Spleen (tissue), 11 donors: ENCODE measurements at regions not wholly inside any gene's neighbourhood (a gene's known extent, or its start where the extent isn't known, plus 50 kb on each side); places are given as distances from the start of the nearest gene placed in this dataset.
A peak's percentile ranks its signal among the peaks of the same experiment; 100 is the strongest.

Source experiments
- DNase-seq: peaks from one replicate; pipeline ENCODE4 v3.0.0-alpha.2; 2020
- H3K27ac ChIP-seq, 8 donors: fragments of 200-600 bp; sonication (generic) in 7 of 8; 1 replicate in 4 of 8; 2 replicates in 4 of 8; pipeline versions ENCODE4 v1.5.0 to v1.8.0; 2016 to 2021; ENCODE audit warnings: inconsistent platforms in 4 of 8, mild to moderate bottlenecking in 4 of 8, moderate library complexity in 1 of 8
- H3K27me3 ChIP-seq, 7 donors: fragments of 200-600 bp; sonication (generic) in 6 of 7; replicated peaks in 1 of 7; 1 replicate in 4 of 7; 2 replicates in 3 of 7; pipeline versions ENCODE4 v1.5.0 to v1.8.0; 2016 to 2021; ENCODE audit warnings: inconsistent platforms in 3 of 7, mild to moderate bottlenecking in 1 of 7
- H3K36me3 ChIP-seq, 6 donors: fragments of 200-600 bp; sonication (generic) in 5 of 6; 1 replicate in 4 of 6; 2 replicates in 2 of 6; pipeline versions ENCODE4 v1.5.0 to v1.8.0; 2016 to 2021; ENCODE audit warnings: inconsistent platforms in 2 of 6
- H3K4me1 ChIP-seq, 6 donors: fragments of 200-600 bp; sonication (generic) in 5 of 6; 1 replicate in 3 of 6; 2 replicates in 3 of 6; pipeline versions ENCODE4 v1.5.0 to v1.8.0; 2016 to 2021; ENCODE audit warnings: inconsistent platforms in 3 of 6
- H3K4me3 ChIP-seq, 8 donors: fragments of 200-600 bp; sonication (generic) in 7 of 8; 1 replicate in 4 of 8; 2 replicates in 4 of 8; pipeline versions ENCODE4 v1.5.0 to v1.8.0; 2016 to 2021; ENCODE audit warnings: inconsistent platforms in 4 of 8, mild to moderate bottlenecking in 4 of 8, moderate library complexity in 2 of 8
- H3K9me3 ChIP-seq, 8 donors: fragments of 200-600 bp; sonication (generic) in 7 of 8; 1 replicate in 4 of 8; 2 replicates in 4 of 8; pipeline versions ENCODE4 v1.5.0 to v1.8.0; 2016 to 2021; ENCODE audit warnings: inconsistent platforms in 4 of 8
- CTCF ChIP-seq, 11 experiments: fragments of 200-600 bp in 7 of 11; fragments of 450-650 bp in 4 of 11; sonication (generic) in 4 of 11; IDR thresholded peaks in 8 of 11; conservative IDR thresholded peaks in 3 of 11; 1 replicate in 7 of 11; 2 replicates in 4 of 11; pipeline versions ENCODE4 v1.4.0 to v1.8.0; 2016 to 2021; ENCODE audit warnings: antibody characterized with exemption in 11 of 11, inconsistent platforms in 4 of 11, mild to moderate bottlenecking in 1 of 11
- POLR2A ChIP-seq, 3 donors: fragments of 450-650 bp; IDR thresholded peaks; one replicate each; pipeline ENCODE4 v1.5.1; 2017; ENCODE audit warnings: antibody characterized with exemption in 3 of 3, mild to moderate bottlenecking in 1 of 3
- POLR2AphosphoS5 ChIP-seq, 3 donors: sonication (generic); formaldehyde crosslinking; IDR thresholded peaks; one replicate each; pipeline ENCODE4 v1.5.1; 2017; ENCODE audit warnings: antibody characterized with exemption in 3 of 3
- WGBS, 5 donors: extraction: QIAGEN DNeasy Blood & Tissue Kit in 3 of 5; methylation state at CpG; one replicate each; pipeline versions ENCODE4 v1.1.5 to v1.1.7; 2013 to 2018; 5-methylcytosine and 5-hydroxymethylcytosine counted together
- intact Hi-C: fragments of 100-400 bp; cut with DNase I; formaldehyde crosslinking; loops from one replicate; pipeline ENCODE4 v1.15.0; 2023; ENCODE audit warnings: low total_unique reads
- donor health status: healthy with polysubstance abuse.
- donor health status: DM: no; HTN: no; CAD: no; lungs with moderate emphysema.
- donor health status: DM: no; HTN: no; CAD: no.
- donor health status: Bipolar disorder and iron deficiency.
- donor health status: healthy.
- donor health status: DM: no; HTN: no; CAD: no.
- donor health status: DM: yes; HTN: yes; CAD: no.

DNA sequence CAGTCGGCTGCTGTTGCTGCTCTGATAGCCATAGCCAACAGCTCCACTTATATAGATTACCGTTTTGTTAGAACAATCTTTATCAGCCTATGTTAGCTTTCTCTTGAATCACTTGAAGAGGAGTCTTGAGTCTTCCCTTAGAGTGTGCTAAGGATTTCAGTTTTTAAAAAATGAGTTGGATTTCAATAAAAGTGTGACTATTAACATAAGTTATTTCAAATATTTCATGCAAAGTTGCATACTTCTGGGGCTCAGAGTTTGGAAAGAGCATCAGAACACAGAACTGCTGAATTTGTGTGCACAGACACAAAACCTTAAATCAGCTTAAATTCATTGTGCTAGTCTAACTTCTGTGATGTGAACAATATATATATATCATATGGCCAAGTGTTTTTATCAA lies 174.7 kb downstream of the MTX2 start:
- Histone ChIP-seq H3K9me3 (no peaks in the 10 kb centered on the region), H3K4me3 (no peak overlapping the region), H3K4me1 (no peaks in the 10 kb centered on the region), H3K27ac (no peak overlapping the region), H3K36me3 (no peaks in the 10 kb centered on the region), H3K27me3 (no peaks in the 10 kb centered on the region)
- intact Hi-C loops: no loop called here
- no peak for DNase-seq
- WGBS, 5 donors: 77 to 90% (median 86%) methylated on average over 2 of the region's 2 CpGs
- TF ChIP-seq POLR2A (IDR thresholded peaks at IDR 0.05) (no peak), CTCF (IDR thresholded peaks at IDR 0.05 in 8 of 11, conservative IDR thresholded peaks at IDR 0.05 in 3 of 11) (no peak), POLR2AphosphoS5 (IDR thresholded peaks at IDR 0.05) (no peak)

DNA sequence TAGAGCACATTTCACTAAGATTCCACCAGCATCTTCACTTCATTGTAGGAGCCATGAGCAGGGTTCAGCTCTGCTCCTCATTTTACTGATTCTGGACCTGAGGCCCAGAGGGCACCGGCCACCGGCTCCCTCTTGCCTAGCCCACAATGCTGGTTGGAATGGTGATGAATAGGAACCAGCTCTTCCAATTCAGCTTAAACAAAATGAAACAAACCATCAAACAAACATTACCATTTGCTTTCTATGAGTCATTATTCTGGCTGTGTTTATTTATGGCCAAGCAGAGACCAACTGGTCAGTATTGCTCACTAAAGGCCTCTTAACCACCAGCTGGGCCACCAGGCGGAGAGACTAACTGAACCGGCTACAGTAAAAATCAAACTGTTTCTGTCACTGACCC lies 176.7 kb downstream of the MTX2 start:
- WGBS, 5 donors: 88 to 97% (median 95%) methylated on average over 4 of the region's 4 CpGs
- no peaks in the 10 kb centered on the region for H3K36me3 ChIP-seq
- no peaks in the 10 kb centered on the region for H3K27me3 ChIP-seq
- H3K27ac ChIP-seq: peak overlapping the region in 1 of 8 donors; percentile 49
- H3K4me1 ChIP-seq: no peaks in the 10 kb centered on the region
- DNase-seq: no peak
- no peaks in the 10 kb centered on the region for H3K9me3 ChIP-seq
- TF ChIP-seq POLR2A (IDR thresholded peaks at IDR 0.05) (no peak), CTCF (IDR thresholded peaks at IDR 0.05 in 8 of 11, conservative IDR thresholded peaks at IDR 0.05 in 3 of 11) (no peak), POLR2AphosphoS5 (IDR thresholded peaks at IDR 0.05) (no peak)
- no peak overlapping the region for H3K4me3 ChIP-seq
- intact Hi-C loops: loop anchor here (2.0 kb wide), 1 partner anchor 23 kb away; no protein-coding TSS in a partner anchor

GRCh38 chr2:176446718-176447414 lies 177.6 kb downstream of the MTX2 start:
- no peaks in the 10 kb centered on the region for H3K36me3 ChIP-seq
- TF ChIP-seq CTCF (IDR thresholded peaks at IDR 0.05 in 8 of 11, conservative IDR thresholded peaks at IDR 0.05 in 3 of 11) (no peak), POLR2A (IDR thresholded peaks at IDR 0.05) (no peak), POLR2AphosphoS5 (IDR thresholded peaks at IDR 0.05) (no peak)
- peaks cover 0 to 7% (median 0%) of the 10 kb centered on the region in 7 donors for H3K27me3 ChIP-seq
- H3K4me1 ChIP-seq: no peaks in the 10 kb centered on the region
- 46 to 52% (median 48%) methylated on average over 4 of the region's 4 CpGs for WGBS, 5 donors
- intact Hi-C loops: loop anchor here (2.0 kb wide), 1 partner anchor 22 kb away; no protein-coding TSS in a partner anchor
- no peak for DNase-seq
- H3K9me3 ChIP-seq: no peaks in the 10 kb centered on the region
- no peak overlapping the region for H3K4me3 ChIP-seq
- peak overlapping the region in 5 of 8 donors; percentile 30 to 68 (median 52) for H3K27ac ChIP-seq

GRCh38 chr2:176447616-176448015 lies 178.4 kb downstream of the MTX2 start:
- Histone ChIP-seq H3K9me3 (no peaks in the 10 kb centered on the region), H3K4me1 (no peaks in the 10 kb centered on the region), H3K27ac (no peak overlapping the region), H3K36me3 (no peaks in the 10 kb centered on the region), H3K4me3 (no peak overlapping the region), H3K27me3 (peaks cover 0 to 7% (median 0%) of the 10 kb centered on the region in 7 donors)
- no peak for DNase-seq
- intact Hi-C loops: loop anchor here (2.0 kb wide), 1 partner anchor 21 kb away; no protein-coding TSS in a partner anchor
- WGBS, 5 donors: 89 to 100% (median 97%) methylated on average over 1 of the region's 1 CpG
- TF ChIP-seq POLR2AphosphoS5 (IDR thresholded peaks at IDR 0.05) (no peak), CTCF (IDR thresholded peaks at IDR 0.05 in 8 of 11, conservative IDR thresholded peaks at IDR 0.05 in 3 of 11) (no peak), POLR2A (IDR thresholded peaks at IDR 0.05) (no peak)
